HL-60/S4 (cell line): ENCODE measurements at regions not wholly inside any gene's neighbourhood (a gene's known extent, or its start where the extent isn't known, plus 50 kb on each side); places are given as distances from the start of the nearest gene placed in this dataset.

Experiments used
- in situ Hi-C: fragments of 300-500 bp; cut with MboI; formaldehyde crosslinking; loops from 2 replicates; pipeline ENCODE4 v1.14.3; 2022; ENCODE audit warnings: low sequenced_read_pairs

DNA sequence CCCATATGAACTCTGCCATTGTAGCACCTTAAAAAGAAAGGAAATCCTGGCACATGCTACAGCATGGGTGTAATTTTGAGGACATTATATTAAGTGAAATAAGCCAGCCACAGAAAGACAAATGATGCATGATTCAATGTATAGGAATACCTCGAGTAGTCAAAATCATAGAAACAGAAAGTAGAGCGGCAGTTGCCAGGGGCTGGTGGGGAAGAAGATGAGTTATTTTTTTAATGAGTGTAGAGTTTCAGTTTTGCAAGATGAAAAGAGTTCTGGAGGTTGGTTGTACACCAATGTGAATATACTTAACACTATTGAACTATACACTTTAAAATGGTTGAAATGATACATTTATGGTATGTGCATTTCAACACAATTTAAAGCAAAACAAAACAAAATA is 133.0 kb downstream of the ZDHHC21 start:
- in situ Hi-C loops = no loop called here

- in situ Hi-C loops = no loop called here
These were observed 138.3 kb downstream of the ZDHHC21 start for GRCh38 chr9:14554886-14555285.

DNA sequence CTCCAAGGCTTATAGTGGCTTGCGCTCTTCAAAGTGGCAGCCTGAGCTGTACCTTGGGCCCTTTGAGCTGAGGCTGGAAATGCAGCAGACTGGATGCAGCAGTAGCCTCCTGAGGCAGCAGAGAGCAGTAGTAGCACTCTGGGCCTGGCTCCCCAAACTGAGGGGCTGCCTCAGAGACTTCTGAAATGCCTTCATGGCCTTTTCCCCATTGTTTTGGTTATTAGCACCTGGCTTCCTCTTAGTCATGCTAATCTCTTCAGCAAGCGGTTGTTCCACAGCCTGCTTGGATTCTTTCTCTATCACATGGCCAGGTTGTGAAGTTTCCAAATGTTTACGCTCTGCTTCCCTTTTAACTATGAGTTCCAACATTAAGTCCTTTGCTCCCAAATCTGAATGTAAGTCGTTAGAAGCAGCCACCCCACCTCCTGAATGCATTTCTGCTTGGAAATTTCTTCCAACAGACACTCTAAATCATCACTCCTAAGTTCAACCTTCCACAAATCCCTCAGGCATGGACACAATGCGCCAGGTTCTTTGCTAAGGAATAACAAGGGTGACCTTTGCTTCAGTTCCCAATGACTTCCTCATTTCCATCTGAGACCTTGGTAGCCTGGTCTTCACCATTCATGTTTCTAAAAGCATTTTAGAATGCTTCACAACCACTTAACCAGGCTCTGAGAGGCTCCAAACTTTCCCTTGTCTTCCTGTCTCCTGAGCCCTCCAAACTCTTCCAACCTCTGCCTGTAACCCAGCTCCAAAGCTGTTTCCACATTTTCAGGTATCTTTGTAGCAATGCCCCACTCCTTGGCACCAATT is 145.8 kb downstream of the ZDHHC21 start:
- in situ Hi-C loops = no loop called here

DNA sequence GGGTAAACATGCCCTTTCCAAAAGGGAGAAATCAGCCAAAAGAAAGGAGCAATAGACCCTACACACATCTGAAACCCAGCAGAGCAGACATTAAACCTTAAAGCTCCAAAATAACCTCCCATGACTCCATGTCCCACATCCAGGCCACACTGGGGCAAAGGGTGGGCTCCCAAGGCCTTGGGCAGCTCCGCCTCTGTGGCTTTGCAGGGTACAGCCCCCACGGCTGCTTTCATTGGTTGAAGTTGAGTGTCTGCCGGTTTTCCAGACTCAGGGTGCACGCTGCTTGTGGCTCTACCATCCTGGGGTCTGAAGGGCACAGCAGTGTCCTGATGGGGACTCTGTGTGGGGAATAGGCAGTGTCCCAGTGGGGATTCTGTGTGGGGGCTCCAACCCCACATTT is 146.5 kb downstream of the ZDHHC21 start:
- in situ Hi-C loops = no loop called here

- in situ Hi-C loops = no loop called here
These were observed 151.2 kb downstream of the ZDHHC21 start for GRCh38 chr9:14542071-14542470.

GRCh38 chr9:14538526-14538925 is 154.7 kb downstream of the ZDHHC21 start:
- in situ Hi-C loops = no loop called here

DNA sequence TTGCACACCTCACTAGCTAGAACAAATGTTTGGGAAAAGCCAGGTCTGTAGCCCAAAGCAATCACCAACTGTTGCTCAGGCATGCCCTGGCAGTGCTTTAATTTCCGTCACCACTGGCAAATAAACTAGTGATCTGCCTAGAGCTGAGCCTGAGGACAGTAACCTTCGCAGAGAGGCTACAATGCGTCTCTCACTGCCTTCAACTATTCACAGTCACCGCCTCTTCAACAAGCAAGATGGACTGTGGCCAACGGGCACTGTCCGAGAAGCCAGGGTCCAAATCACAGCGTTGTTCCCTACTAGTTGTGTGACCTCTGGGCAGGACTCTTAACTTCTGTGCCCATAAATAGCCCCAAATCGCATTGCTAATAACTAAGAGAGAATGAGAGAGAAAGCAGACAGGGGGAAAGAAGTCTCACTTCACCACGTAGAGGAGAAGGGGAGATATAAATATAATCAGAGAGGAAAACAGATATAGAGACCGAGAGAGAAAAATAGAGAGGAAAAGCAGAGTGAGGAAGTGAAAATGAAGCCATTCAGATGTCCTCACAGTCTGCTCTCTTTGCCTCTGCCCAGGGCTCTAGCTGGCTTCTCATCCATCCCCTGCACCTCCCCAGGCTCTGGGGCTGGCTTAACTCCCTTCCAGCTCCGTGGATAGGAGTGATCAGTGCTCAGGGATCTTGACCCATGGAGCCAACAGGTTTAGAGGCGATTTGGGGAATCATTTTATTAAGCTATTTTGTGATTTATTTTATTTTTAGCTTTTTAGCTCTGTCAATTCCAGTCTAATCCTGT is 157.9 kb downstream of the ZDHHC21 start:
- in situ Hi-C loops = no loop called here

DNA sequence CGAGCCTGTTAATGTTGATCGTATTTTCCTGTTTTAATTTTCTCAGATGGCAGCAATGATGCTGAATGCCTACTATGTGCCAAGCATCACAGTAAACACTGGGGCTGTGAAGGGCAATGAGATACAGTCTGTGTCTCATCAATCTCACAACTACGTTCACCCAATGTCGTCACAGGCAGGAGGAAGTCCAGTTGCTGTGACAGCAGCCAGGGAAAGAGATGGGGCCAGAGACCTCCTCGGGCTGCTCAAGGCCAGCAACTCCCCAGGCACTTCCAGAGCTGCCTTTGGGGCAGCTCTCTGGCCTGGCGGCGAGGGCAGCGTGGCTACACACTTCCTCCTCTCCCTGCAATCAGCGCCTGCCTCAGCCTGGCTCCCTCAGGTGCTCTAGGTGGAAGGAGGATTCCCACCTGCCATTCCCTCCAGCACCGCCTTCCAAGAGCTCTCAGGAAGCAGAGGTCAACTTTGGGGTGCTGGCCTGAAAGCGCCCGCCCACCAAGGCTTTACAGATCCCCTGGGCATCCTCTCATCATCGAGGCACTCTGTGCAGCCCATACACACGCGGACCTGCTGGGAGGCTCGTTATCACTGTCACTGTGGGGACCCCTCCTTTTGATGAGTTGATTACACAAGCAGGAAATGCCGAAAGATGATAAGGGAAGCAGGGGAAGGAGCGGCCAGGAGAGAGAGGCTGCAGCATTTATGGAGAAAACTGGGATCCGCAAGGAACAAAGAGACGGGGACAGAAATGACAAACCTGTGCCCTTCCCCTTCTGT is 159.2 kb downstream of the ZDHHC21 start:
- in situ Hi-C loops = no loop called here

DNA sequence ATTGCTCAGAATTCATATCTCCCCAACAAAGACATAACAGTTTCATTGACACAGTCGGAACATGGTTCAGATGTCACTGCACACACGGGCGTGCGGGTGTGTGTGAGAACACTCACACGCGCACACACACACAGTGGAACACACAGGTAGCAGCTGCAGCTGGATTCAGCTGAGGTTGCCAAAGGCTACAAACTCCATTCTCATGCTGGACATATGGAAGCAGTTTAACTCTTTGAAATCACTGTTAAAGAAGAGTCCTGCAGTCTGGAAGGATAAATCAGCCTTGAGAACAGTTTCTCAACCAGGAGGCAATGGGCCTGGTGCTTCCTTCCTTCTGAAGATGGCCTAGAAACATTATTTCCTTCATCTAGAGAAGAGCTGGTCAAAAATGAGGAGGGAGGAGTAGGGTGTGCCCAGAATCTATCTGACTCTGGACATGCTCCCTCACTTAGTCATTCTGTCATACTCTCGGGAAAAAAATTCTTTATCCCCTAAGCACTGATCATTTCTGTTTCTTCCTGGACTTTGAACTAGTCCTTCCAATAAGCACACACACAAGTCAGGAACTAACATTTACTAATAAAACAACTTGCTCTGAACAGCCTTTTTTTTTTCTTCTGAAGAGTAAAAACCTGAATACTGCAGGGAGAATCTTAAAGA is 160.6 kb downstream of the ZDHHC21 start:
- in situ Hi-C loops = no loop called here

GRCh38 chr9:14531341-14532269 is 161.6 kb downstream of the ZDHHC21 start:
- in situ Hi-C loops = no loop called here

DNA sequence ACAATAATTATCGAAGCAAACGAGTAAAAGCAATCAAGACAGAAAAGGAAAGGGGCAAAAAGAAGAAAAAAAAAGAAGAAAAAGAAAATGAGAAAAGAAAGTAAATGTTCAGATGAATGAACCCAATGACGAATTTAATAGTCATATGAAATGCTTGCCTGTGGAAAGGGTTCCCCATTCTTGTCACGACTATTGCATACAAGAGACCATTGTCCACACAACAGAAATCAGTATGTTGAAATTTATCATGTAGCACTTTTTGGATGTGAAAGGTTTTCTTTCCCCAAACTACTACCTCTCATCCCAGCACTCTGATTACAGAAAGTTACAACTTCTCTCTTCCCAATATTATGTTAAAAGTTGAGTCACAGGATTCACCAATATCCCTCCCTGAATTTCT is 162.4 kb downstream of the ZDHHC21 start:
- in situ Hi-C loops = no loop called here

- in situ Hi-C loops = no loop called here
These were observed 162.9 kb downstream of the ZDHHC21 start for GRCh38 chr9:14530366-14530765.

- in situ Hi-C loops = no loop called here
These were observed 163.6 kb downstream of the ZDHHC21 start for GRCh38 chr9:14529629-14530028.

DNA sequence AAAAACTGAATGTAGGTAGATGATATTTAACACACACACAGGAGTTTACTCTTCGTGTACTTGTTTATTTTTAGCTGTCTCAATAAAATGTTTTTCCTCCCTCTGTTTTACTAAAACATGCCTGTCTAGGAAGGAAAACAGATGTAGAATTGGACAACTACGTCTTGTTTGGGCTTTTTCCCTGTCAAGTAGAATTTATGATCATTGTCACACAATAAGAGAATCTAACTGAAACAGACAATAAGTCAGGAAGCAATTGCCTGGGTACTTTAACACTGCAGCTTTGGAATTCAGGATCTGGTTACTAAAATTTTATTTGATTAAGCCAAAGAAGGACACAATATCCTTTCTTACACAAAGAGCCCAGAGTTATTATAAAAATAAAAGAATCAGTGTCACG is 164.2 kb downstream of the ZDHHC21 start:
- in situ Hi-C loops = no loop called here

DNA sequence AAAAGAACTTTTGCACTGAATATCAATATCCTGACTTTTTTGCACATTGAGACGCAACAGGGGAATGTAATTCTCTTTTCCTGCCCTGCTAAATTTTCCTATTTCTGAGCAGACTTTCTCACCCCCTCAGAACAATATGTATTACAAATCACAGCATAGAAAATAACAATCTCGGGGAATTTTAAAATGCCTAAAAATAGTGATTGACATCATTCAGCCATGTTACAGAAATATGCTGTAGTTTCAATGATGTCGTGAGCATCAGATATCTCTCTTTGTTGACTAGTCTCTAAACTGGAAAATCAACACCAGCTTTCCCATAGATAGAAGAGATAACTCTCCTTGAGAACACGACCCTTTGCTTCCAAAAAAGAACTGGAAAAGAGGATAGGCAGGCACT is 166.7 kb downstream of the ZDHHC21 start:
- in situ Hi-C loops = no loop called here

GRCh38 chr9:14525856-14526255 is 167.4 kb downstream of the ZDHHC21 start:
- in situ Hi-C loops = no loop called here

- in situ Hi-C loops = no loop called here
These were observed 168.2 kb downstream of the ZDHHC21 start for GRCh38 chr9:14524873-14525515.

DNA sequence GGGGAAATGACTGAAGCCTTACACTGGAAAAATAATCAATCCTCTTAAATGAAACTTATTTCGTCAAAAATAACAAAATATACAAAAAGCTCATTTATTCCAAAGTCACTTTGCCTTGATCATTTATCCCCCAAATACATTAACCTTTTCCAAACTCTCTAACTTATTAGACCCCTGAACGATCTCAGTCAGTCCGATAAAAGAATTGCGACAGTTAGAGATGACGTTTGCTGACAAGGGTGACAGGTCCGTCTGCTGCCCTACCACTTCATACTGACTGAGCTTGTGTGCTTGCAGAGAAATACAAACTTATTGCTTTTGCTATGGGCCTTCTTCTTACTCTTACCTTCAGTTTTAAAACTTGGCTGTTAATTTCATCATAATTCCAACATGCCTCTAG is 169.7 kb downstream of the ZDHHC21 start:
- in situ Hi-C loops = no loop called here

- in situ Hi-C loops = no loop called here
These were observed 170.4 kb downstream of the ZDHHC21 start for GRCh38 chr9:14522627-14523379.
